Myocyte (in vitro differentiated cells): ENCODE measurements at regions not wholly inside any gene's neighbourhood (a gene's known extent, or its start where the extent isn't known, plus 50 kb on each side); places are given as distances from the start of the nearest gene placed in this dataset.
A peak's percentile ranks its signal among the peaks of the same experiment; 100 is the strongest.

Source experiments
- DNase-seq: peaks from one replicate; pipeline ENCODE4 v3.0.0-alpha.2; 2012; ENCODE audit warnings: low read depth

DNA sequence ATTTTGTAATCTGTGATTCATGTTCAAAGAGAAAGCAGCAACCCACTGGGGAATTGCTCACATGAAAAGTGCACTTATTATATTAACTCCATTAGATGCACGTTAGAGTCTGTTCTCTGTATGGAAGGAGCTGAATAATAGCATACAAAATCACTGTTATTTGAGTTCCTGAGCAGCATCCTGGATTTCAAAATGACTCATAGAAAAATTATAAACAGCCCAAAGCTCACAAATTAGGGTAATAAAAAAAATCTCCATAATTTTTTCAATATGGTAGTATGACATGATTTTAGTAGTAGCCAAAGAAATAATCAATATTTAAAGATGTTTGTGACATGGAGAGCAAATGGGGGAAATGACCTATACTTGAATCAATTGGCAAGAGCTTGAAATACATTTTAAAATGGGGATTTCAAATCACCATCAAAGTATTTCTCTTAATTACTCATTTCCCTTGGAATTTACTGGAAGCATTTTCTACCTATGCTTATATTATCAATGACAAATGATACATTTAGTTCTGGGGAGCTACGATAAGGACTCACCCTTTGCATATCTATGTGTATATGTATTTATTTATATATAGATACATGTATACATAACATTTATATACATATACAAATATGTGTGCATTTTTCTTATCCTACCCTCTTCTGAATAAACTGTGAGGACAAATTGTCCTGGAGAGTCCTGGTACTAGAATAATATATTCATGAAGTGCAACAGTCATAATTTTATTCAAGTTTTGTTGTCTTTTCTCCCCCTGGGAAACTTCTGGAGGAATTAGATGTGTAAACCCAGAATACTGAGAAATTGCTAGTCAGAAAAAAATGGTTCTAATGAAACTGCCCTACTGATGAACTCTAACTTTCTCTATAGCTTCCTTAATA lies 116.3 kb downstream of the RPL22L1 start:
- DNase-seq = no peak

DNA sequence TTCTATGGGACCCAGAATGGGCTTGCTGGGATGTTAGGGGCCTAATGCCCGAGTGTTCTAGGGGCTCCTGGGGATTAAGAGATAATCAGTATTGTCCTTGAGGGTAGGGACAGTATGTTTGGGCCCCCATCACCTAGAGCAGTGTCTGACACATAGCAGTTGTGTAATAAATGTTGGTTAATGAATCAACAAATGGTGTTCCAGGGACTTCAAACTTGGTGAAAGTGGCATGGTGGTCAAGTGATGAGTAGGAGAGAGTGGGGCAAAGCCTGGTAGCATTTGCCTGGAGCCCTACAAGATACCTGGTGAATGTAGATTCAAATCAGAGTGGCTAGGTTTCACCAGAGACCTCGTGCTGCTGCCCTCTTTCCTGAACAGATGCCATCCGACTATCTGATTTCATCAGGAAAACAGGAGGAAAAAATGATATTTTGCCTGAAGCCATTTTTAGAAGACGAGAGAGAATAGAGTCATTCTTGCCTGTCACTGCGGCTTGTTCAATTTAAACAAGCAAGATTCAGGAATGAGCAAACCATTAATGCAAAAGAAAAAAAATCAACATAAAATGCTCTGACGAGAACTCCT lies 117.3 kb downstream of the RPL22L1 start:
- DNase-seq = no peak

DNA sequence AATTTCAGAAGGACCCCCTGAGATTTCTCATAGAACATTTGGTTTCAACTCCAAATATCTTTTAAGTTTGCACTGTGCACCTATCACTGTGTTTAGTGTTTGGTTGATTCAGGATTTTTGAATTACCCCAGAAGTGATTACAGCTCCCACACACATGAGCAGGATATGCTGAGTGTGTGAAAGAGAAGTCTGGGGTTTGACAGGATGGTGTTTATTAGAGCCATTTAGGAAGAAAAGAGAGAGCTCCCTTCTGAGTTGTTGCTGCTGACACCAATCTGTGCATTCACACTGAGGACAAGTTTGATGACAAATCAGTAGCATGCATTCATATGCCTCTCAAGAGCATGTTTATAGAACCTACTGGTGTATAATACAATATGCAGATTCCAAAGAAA lies 118.1 kb downstream of the RPL22L1 start:
- DNase-seq = no peak

DNA sequence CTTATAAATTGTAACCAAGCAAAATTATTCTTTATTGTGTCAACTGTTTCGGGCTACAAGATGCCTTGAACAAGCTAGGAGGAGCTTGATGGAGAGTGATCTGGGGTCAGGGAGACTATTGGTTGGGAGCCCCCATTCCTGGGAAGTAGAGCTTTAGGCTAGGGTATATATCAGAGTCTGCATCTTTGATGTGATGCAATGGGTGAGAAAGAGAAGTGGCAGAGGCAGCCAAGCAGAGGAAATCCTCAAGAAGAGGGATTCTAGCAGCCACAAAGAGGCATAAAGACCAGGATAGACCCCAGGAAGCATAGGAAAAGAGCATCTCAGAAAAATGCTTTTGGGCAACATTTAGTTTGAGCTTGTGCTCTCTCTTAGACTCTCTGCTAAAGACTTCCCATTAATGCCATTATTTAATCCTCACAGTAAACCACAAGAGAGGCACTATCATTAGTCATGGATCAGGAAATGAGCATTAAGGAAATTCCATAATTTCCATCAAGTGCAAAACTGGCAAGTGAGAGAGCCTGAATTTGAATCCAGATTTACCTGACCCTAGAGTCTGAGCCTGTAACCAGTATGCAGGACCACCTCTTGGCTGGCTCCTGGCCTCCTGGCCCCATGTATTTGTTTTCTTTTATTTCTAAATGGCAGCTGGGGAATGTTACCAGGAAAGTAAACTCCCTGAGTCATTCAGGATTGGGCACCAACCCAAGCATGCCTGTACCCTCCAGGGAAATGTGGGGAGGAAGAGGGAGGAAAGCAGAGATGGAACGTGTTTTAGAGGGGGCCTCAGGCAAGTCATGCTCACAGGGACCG lies 118.7 kb downstream of the RPL22L1 start:
- peak; percentile 97 for DNase-seq

DNA sequence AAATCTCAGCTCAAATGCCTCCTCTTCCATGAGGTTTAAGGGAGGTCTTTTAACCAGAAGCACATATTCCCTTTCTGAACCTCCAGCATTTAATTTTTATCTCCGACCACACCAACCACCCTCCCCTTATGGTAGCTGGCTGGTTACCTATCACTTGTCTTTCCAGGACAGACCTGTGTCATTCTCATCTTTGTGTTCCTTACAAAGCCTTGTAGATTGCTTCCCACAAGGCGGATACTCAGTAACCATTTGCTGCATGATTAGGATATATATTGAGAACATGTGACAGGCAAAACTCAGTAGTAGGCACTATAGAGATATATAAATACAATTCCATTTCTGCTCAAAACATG lies 119.5 kb downstream of the RPL22L1 start:
- no peak for DNase-seq

DNA sequence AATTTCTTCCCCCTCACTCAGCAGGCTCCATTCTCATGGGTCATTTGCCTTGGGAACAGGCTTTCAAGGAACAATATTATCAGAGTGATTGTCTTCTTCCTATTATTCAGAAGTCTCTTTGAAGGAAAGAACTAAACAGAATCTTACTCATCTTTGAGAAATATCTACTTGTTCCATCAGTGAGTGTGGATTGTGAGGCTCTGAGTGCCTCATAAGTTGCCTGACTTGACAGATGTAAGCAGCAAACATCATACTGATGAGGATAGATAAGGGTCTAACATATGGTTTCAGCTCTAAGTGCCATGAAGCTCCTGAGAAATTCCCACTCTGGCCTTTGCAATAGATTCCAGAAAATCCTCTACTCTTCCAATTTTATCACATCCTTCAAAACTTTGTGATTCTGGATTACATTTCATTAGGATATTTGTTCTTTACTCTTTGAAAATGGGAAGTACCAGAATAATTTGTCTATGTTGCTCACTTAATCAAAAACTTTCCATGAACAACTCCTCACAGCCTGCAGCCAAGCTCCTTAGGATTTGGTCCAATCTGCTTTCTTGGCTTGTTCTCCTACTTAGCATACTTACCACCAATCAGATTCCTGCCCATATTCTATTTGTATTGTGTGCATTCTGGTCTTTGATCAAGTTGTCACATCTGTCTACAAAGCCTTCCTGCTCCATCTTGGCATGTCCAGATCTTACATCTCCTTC lies 120.1 kb downstream of the RPL22L1 start:
- DNase-seq = no peak

DNA sequence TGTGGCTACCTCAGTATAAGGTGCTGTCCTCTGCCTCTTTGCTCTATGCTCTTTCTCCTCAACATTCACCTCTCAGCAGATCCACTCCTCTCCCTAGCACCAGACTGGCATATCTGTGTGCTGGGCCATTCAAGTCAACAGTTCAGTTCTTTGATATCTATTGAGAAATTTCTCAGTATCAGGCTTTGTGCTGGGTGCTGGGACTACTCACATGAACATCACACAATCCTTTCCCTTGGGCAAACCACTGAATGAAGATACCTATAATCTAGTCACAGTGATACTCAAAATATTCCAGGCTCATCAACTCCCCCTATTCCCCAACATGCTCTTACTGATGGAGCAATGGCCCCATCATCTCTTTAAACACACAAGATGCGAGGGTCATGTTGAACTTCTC lies 120.8 kb downstream of the RPL22L1 start:
- no peak for DNase-seq

DNA sequence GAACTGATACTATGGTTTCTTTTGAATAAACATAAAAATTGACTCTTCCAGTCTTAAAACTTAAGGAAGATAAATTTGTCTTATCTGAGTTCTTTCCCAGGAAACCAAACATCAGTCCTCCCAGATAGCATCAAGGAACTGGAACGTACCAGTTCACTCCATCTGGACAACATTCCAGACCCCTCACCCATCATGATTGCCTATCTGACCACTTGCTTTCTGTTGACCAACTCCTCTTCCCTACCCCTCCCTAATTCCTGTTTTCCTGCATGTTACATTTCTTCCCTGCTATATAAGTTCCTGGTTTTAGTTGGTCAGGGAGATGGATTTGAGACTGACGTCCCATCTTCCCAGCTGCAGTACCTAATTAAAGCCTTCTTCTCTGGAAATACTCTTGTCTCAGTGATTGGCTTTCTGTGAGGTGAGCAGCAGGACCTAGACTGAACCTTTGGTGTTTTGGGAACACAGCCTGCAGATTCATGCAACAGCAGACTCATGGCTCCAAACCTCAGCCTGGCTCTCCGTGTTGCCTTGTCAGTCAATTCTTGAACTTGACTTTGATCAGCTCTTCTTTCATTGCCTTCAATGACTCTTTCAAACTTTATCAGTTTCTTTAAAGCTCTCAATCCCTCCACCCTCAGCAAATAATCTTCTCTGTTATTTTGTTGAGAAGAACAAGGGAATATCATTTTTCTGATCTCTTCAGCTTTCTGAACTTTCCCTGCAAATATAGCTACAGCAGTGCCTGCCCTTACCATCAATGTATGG lies 123.6 kb downstream of the RPL22L1 start:
- DNase-seq = no peak

DNA sequence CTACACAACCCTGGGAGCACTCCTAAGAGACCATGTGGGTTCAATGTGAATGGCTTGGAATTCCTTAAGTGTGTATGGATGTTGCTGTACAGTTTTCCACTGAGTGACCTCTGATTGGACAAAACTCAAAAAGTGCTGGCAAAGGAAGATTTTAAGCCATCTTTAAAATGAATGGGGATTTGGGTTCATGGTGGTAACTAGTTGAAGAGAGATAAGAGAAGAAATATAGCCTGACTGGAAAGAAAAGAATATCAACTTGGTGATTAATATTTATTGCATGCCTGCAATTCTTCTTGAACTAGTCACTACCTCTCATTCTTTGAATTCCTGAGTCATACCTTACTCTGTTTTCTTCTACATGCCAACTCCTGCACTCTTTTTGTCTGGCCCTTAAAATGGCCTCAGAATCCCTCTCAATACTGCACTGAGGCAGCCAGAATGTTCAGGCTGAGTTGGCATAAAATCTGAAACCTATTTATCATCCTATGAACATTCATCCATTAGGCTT lies 124.7 kb downstream of the RPL22L1 start:
- no peak for DNase-seq

DNA sequence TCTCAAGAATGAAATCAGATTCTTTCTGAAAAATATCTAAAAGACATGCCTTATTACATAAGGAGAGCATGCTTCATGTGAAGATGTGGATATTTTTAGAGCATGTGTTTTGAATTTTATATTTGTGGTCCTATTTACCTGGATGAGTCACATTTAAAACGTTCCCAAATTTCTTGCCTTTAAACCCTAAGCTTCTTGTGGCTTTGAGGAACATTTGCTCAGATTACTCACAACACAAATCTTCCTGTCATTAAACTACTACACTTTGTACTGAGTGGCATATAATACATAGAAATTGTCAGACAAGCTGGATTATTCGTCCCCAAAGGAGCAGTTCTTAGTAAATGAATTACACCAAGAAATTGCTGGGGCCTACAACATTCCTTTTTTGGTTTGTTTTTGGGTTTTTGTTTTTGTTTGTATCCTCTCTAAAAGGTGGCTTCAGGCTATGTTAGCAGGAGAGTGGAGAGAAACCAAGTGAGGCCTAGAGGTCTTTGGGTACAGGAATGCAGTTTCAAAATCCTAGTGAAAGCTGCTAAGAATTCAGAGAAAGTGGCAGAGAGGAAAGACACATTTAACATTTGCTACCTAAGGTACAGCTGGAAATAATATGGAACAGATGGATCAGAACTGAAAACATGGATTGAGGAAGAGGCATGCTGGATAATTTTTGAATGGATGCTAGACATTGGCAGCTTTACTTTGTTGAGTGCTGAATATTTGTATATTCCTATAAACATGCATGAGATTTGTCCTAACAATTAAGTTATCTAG lies 128.1 kb downstream of the RPL22L1 start:
- peak; percentile 51 for DNase-seq

DNA sequence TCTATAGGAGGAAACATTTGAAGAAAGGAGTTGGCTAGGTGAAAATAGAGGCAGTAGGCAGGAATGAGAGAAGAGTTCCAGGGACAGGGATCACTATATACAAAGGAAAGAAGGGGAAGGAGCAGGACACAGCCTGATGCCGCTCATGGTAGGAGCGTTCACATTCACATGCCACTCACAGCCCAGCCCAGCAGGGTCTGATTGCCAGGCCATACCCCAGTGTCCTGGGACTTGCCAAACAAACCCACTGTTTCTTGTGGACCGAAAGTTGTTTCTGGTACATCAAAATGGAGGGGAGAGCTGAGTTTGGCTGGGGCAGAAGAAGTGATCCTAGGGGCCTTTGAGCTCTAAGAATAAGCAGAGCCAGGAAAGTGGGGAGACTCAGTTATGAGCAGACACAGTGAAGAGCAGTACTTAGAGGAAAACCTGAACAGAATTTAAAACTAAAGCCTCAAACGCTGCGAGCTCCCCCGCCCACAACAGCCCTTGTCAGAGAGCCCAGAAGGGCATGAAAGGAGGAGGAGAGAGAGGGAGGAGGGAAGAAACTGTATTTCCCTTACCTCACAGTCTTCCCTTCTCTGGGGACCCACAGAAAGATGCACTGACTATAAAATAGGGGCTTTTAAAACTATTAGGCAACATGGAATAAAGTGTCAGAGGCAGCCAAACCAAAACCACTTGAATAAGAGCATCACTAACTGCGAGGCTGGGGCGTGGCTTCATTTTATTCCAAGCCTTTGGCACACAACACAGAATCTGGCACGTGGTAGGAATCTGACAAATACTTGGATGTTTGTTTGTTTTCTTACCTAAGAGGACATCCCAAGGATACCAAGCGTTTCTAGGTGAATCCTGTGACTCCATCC lies 129.0 kb downstream of the RPL22L1 start:
- DNase-seq = peak; percentile 81

DNA sequence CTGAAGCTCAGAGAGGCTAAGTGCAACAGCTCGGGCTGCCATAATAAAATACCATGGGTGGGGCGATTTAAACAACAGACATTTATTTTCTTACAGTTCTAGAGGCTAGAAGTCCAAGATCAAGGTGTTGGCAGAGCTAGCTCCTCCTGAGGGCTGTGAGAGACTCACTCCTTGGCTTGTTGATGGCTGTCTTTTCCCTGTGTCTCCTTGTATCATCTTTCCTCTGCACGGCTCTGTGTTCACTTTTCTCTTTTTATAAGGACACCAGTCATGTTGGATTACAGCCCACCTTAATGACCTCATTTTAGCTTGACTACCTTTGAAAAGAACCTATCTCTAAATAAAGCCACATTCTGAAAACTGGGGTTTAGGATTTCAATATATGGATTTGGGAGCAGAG lies 129.7 kb downstream of the RPL22L1 start:
- no peak for DNase-seq

DNA sequence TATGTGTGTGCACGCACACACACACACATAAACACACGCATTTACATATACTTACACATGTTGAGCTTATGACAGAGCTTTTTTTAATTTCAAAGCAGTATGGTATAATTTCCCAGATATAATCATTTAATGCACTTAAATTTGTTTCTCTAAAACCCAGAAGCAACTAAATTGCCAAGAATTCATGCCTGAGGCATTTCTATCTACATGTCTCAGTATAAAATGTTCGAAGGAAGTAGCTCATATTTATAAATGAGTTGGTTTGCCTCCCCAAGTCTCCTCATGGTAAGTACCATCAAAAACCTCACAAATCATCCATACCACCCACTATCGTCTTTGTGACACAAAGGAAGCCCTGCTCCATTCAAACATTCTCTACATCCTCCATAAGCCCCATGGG lies 130.6 kb downstream of the RPL22L1 start:
- DNase-seq = no peak

DNA sequence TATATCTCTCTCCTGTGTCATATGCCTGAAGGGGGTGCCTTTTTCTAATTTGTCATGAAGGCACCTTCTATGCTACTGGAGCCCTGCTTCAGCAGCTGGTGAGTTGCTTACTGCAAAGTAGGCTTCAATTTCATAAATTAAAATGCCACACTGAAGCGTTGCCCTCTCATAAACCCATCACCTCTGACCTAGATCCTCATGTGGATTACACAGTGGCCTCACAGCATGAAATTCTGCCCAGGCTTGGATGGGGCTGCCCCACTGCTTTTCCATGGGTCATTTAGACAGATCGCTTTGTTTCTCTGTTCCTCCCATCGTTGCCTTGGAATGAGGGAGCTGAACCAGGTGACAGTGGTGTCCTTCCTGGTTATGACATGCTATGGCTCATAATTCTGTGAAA lies 131.2 kb downstream of the RPL22L1 start:
- DNase-seq = no peak

DNA sequence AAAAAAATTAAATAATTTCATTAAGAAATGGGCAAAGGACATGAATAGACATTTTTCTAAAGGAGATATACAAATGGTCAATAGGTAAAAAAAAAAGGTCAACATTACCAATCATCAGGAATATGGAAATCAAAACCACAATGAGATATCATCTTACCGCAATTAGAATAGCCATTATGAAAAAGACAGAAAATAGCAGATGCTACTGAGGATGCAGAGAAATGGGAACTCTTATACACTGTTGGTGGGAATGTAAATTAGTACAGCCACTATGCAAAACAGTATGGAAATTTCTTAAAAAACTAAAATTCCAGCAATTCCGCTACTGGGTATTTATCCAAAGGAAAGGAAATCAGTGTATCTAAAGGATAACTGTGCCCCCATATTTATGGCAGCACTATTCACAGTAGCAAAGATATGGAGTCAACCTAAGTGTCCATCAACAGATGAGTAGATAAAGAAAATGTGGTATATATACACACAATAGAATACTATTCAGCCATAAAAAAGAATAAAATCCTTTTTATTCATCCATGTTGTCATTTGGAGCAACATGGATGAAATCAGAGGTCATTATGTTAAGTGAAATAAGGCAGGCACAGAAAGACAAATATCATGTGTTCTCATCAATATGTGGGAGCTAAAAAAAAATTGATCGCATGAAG lies 132.4 kb downstream of the RPL22L1 start:
- DNase-seq = no peak

DNA sequence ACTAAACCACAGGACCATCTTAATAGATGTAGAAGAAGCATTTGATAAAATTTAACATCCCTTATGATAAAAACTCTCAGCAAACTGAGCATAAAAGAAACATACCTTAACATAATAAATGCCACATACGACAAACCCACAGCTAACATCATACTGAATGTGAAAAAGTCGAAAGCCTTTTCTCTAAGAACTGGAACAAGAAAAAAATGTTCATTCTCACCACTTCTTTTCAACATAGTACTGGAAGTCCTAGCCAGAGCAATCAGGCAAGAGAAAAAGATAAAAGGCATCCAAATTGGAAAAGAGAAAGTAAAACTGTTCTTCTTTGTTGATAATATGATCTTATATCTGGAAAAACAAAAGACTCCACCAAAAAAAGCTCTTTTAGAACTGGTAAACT lies 134.2 kb downstream of the RPL22L1 start:
- DNase-seq = no peak

DNA sequence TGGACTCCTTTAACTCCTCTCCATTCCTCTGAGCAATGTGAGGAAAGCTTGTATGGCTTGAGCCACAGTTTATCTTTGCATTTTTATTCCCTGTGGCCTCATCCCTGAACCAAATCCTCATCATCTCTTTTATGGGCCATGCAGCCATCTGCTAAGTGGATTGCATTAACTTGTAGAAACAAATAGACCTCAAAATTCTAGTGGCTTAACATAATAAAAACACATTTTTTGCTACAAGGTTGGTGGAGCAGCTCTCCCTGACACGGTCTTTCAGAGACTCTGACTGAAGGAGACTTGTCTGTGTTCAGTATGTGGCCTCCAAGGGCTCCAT lies 135.3 kb downstream of the RPL22L1 start:
- no peak for DNase-seq

DNA sequence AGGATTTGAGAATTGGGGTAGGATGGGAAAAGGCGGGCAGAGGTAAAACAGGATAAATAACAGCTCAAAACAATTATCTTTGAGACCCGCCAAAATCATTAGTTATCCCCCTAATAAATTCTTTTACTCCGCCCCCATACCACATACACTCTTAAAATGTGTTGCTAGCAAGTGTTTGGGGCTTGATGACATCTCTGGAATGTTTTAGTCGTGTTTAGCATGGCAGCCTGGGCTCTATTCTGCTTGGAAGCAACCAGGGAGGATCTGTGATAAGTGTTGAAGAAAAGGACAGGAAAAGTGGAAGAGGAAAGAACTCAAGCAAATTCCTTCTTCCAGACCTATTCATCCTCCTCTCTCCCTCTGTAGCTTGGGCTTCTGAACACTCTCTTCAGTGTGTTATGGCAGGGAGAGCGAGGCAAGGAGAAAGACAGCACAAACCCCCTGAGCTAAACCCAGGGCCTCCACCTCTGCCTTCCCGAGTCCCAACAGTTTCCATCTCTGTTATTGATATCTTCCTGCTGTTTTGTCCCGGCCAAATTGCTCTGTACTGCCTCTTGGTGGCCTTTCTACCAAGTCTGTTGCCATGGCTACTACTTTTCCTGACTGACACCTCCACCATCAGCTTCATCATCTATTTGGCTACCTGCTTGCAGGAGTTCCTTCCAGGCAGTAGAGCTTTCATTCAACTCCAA lies 135.8 kb downstream of the RPL22L1 start:
- peak; percentile 57 for DNase-seq
